ENCODE measurements at regions not wholly inside any gene's neighbourhood (a gene's known extent, or its start where the extent isn't known, plus 50 kb on each side); places are given as distances from the start of the nearest gene placed in this dataset.

DNA sequence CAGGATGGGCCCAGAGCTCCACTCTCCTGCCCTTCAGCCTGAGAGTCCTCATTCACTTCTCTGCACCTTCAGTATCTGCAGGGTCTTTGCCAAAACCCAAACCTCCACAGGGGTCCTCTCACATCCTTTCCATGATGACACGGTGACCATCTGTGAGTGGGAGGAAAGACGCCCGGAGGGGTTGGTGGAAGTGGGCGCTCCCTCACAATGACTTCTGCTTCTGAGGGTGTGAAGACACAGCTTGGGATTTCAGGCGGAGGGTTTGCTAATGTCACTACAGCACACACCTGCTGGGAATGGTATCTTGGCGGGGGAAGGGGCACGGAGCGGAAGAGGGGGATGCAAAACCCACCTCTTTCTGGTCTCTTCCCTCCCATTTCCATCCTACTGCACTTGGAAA is 115.1 kb upstream of the SDK2 start:
- no peak for TF ChIP-seq BRF2 (CRISPR knock-in tag; IDR thresholded peaks at IDR 0.05)
- TF ChIP-seq, protein P1, sequence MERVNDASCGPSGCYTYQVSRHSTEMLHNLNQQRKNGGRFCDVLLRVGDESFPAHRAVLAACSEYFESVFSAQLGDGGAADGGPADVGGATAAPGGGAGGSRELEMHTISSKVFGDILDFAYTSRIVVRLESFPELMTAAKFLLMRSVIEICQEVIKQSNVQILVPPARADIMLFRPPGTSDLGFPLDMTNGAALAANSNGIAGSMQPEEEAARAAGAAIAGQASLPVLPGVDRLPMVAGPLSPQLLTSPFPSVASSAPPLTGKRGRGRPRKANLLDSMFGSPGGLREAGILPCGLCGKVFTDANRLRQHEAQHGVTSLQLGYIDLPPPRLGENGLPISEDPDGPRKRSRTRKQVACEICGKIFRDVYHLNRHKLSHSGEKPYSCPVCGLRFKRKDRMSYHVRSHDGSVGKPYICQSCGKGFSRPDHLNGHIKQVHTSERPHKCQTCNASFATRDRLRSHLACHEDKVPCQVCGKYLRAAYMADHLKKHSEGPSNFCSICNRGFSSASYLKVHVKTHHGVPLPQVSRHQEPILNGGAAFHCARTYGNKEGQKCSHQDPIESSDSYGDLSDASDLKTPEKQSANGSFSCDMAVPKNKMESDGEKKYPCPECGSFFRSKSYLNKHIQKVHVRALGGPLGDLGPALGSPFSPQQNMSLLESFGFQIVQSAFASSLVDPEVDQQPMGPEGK (CRISPR knock-in tag; IDR thresholded peaks at IDR 0.05): no peak

Data from HepG2 (cell line).